H1 (cell line): ENCODE measurements at regions not wholly inside any gene's neighbourhood (a gene's known extent, or its start where the extent isn't known, plus 50 kb on each side); places are given as distances from the start of the nearest gene placed in this dataset.

ENCODE experiments used
- ATF3 ChIP-seq: IDR thresholded peaks from 2 replicates; pipeline ENCODE4 v1.6.1; 2011; ENCODE audit warnings: low read depth, mild to moderate bottlenecking, low read length; ENCODE audit not compliant: insufficient read depth
- BRCA1 ChIP-seq: IDR thresholded peaks from 2 replicates; pipeline ENCODE4 v1.6.1; 2012; ENCODE audit warnings: low read depth, low read length, improper control_type of control experiment
- CEBPB ChIP-seq: IDR thresholded peaks from 2 replicates; pipeline ENCODE4 v1.6.1; 2012; ENCODE audit warnings: low read depth, low read length
- EGR1 ChIP-seq: IDR thresholded peaks from 2 replicates; pipeline ENCODE4 v1.6.1; 2011; ENCODE audit warnings: low read depth, low read length, borderline replicate concordance
- EZH2 ChIP-seq: fragments of 200-600 bp; sonication (generic); IDR thresholded peaks from 2 replicates; pipeline ENCODE4 v1.7.1; 2012; ENCODE audit warnings: low read depth, mild to moderate bottlenecking, moderate library complexity, low read length, inconsistent platforms; ENCODE audit not compliant: severe bottlenecking
- KDM5A ChIP-seq: fragments of 200-600 bp; IDR thresholded peaks from 2 replicates; pipeline ENCODE4 v1.7.1; 2012; ENCODE audit warnings: mild to moderate bottlenecking, low read length, inconsistent platforms, mixed read lengths
- MAFK ChIP-seq: IDR thresholded peaks from 2 replicates; pipeline ENCODE4 v1.6.1; 2012; ENCODE audit warnings: low read depth, mild to moderate bottlenecking, improper control_type of control experiment, low read length
- SIRT6 ChIP-seq: IDR thresholded peaks from one replicate; pipeline ENCODE4 v1.7.1; 2012; ENCODE audit warnings: low read length, inconsistent platforms
- TF ChIP-seq, protein P1 (sequence below), 3 experiments: IDR thresholded peaks; 1 replicate in 2 of 3; 2 replicates in 1 of 3; pipeline versions ENCODE4 v1.5.1 to v1.6.1; 2011; ENCODE audit warnings: low read length in 3 of 3, mild to moderate bottlenecking in 3 of 3, inconsistent platforms in 2 of 3, low read depth in 1 of 3, moderate library complexity in 1 of 3; ENCODE audit not compliant: insufficient read depth in 1 of 3; ENCODE audit errors: control extremely low read depth in 1 of 3
- TF ChIP-seq, protein P2 (sequence below): IDR thresholded peaks from 2 replicates; pipeline ENCODE4 v1.6.1; 2012; ENCODE audit warnings: inconsistent platforms

DNA sequence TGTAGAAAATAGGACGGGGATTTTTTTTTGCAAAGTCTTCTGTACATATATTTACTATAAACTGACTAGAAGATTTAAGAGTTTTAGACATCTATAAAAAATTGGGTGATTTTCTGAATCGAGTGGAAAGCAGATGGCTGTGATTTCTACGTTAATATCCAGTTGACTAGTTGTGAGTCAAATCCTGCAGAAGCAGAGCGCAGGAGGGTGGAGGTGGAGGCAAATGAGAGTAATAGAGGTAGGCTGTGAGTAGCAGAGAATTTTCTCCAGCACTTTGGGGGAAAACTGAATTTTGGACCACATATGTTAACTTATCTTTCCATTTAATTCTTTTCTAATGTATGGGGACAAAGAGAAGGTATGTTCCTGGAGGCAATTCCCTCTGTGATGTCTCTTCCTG is 82.1 kb upstream of the SOX3 start:
- TF ChIP-seq KDM5A = no peak
- TF ChIP-seq BRCA1 = no peak
- no peak for TF ChIP-seq EGR1
- no peak for TF ChIP-seq MAFK
- TF ChIP-seq, protein P1, sequence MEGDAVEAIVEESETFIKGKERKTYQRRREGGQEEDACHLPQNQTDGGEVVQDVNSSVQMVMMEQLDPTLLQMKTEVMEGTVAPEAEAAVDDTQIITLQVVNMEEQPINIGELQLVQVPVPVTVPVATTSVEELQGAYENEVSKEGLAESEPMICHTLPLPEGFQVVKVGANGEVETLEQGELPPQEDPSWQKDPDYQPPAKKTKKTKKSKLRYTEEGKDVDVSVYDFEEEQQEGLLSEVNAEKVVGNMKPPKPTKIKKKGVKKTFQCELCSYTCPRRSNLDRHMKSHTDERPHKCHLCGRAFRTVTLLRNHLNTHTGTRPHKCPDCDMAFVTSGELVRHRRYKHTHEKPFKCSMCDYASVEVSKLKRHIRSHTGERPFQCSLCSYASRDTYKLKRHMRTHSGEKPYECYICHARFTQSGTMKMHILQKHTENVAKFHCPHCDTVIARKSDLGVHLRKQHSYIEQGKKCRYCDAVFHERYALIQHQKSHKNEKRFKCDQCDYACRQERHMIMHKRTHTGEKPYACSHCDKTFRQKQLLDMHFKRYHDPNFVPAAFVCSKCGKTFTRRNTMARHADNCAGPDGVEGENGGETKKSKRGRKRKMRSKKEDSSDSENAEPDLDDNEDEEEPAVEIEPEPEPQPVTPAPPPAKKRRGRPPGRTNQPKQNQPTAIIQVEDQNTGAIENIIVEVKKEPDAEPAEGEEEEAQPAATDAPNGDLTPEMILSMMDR (IDR thresholded peaks at IDR 0.05; ENCODE audit: control extremely low read depth in 1 of 3, insufficient read depth in 1 of 3, low read depth in 1 of 3, low read length in 3 of 3) = no peak
- TF ChIP-seq EZH2 = no peak
- no peak for TF ChIP-seq CEBPB
- no peak for TF ChIP-seq SIRT6
- no peak for TF ChIP-seq ATF3
- TF ChIP-seq, protein P2, sequence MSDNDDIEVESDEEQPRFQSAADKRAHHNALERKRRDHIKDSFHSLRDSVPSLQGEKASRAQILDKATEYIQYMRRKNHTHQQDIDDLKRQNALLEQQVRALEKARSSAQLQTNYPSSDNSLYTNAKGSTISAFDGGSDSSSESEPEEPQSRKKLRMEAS = no peak
